ENCODE measurements at regions not wholly inside any gene's neighbourhood (a gene's known extent, or its start where the extent isn't known, plus 50 kb on each side); places are given as distances from the start of the nearest gene placed in this dataset.

DNA sequence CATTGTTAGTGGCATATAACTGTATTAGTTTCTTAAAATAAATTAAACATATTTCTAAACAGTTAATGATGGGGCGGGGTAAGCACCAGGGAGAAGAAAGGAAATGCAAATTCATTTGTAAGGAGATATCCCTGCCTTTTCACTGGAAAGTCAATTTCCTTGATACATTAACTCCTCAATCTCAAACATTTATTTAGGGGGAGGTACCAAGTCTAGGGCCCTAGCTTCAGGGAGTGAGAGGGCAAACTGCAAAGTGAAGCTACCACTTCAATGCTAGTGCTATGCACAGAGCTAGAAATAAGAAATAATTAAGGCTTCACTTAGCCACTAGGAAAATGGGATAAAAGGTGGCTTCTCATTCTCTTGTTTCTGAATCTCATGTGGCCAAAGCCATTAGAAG lies 115.3 kb upstream of the FNDC3A start:
- Histone ChIP-seq H2AFZ (ENCODE audit: low read depth, low read length) (no peak overlapping the region), H2AK5ac (ENCODE audit: low read length, severe bottlenecking) (no peak overlapping the region), H3K27ac (ENCODE audit: low read length, poor library complexity, severe bottlenecking) (no peak overlapping the region), H3K4ac (ENCODE audit: low read depth in 1 of 2, low read length in 2 of 2) (no peak overlapping the region), H3K4me1 (ENCODE audit: control insufficient read depth, insufficient read depth, low read depth, low read length) (no peaks in the 10 kb centered on the region), H4K8ac (ENCODE audit: low read length) (no peak overlapping the region), H2BK15ac (ENCODE audit: low read depth, poor library complexity, severe bottlenecking) (no peak overlapping the region), H3K23ac (ENCODE audit: low read length in 2 of 2) (no peak overlapping the region), H2BK120ac (ENCODE audit: low read depth, low read length) (no peak overlapping the region), H2BK12ac (ENCODE audit: low read length in 2 of 2) (no peak overlapping the region), H3K36me3 (ENCODE audit: control insufficient read depth in 1 of 2, insufficient read depth in 2 of 2, low read depth in 1 of 2, low read length in 2 of 2) (no peaks in the 10 kb centered on the region), H3K9ac (ENCODE audit: low read length) (no peak overlapping the region), H3K27me3 (ENCODE audit: control insufficient read depth in 1 of 2, insufficient read depth in 1 of 2, low read length in 2 of 2) (no peaks in the 10 kb centered on the region), H3K9me3 (ENCODE audit: control insufficient read depth, low read length) (no peaks in the 10 kb centered on the region), H3K4me2 (ENCODE audit: low read length, poor library complexity, severe bottlenecking) (no peak overlapping the region), H3K79me1 (replicated peaks; ENCODE audit: low read length, poor library complexity, severe bottlenecking) (no peaks in the 10 kb centered on the region), H3K4me3 (ENCODE audit: insufficient read depth in 1 of 2, low read depth in 1 of 2, low read length in 2 of 2) (no peak overlapping the region), H4K91ac (ENCODE audit: low read length) (no peak overlapping the region), H2BK5ac (ENCODE audit: low read depth, low read length, poor library complexity, severe bottlenecking) (no peak overlapping the region), H3K14ac (ENCODE audit: low read length in 2 of 2) (no peak overlapping the region), H3K18ac (ENCODE audit: low read depth in 1 of 2, low read length in 2 of 2) (no peak overlapping the region)
- DNase-seq: no peak
- no CpG with 5 or more reads among the region's 1 CpG for WGBS

DNA sequence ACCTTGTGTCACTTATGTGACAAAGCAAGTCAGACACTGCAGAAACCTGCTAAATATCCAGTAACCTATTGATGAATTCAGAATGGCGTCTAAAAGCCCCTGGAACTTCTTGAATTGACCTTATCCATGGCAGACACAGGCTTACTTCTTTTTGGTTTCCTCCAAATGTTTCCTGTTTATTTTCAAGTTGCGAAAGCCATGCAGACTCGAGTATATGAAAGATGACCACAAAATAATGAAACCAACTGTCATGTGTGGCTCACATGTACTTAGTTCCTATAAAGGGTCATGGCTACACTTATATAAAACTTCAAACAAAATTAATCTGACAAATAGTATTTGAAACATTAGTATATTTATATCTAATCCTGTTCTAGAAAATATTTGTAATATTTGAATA lies 113.1 kb upstream of the FNDC3A start:
- Histone ChIP-seq H2AFZ (ENCODE audit: low read depth, low read length) (no peak overlapping the region), H4K91ac (ENCODE audit: low read length) (no peak overlapping the region), H2BK120ac (ENCODE audit: low read depth, low read length) (no peak overlapping the region), H3K14ac (ENCODE audit: low read length in 2 of 2) (no peak overlapping the region), H4K8ac (ENCODE audit: low read length) (no peak overlapping the region), H3K4me3 (ENCODE audit: insufficient read depth in 1 of 2, low read depth in 1 of 2, low read length in 2 of 2) (no peak overlapping the region), H2AK5ac (ENCODE audit: low read length, severe bottlenecking) (no peak overlapping the region), H3K23ac (ENCODE audit: low read length in 2 of 2) (no peak overlapping the region), H3K4me2 (ENCODE audit: low read length, poor library complexity, severe bottlenecking) (no peak overlapping the region), H2BK15ac (ENCODE audit: low read depth, poor library complexity, severe bottlenecking) (no peak overlapping the region), H3K36me3 (ENCODE audit: control insufficient read depth in 1 of 2, insufficient read depth in 2 of 2, low read depth in 1 of 2, low read length in 2 of 2) (no peaks in the 10 kb centered on the region), H2BK5ac (ENCODE audit: low read depth, low read length, poor library complexity, severe bottlenecking) (no peak overlapping the region), H3K79me1 (replicated peaks; ENCODE audit: low read length, poor library complexity, severe bottlenecking) (no peaks in the 10 kb centered on the region), H2BK12ac (ENCODE audit: low read length in 2 of 2) (no peak overlapping the region), H3K27ac (ENCODE audit: low read length, poor library complexity, severe bottlenecking) (no peak overlapping the region), H3K9me3 (ENCODE audit: control insufficient read depth, low read length) (no peaks in the 10 kb centered on the region), H3K18ac (ENCODE audit: low read depth in 1 of 2, low read length in 2 of 2) (no peak overlapping the region), H3K4me1 (ENCODE audit: control insufficient read depth, insufficient read depth, low read depth, low read length) (no peaks in the 10 kb centered on the region), H3K27me3 (ENCODE audit: control insufficient read depth in 1 of 2, insufficient read depth in 1 of 2, low read length in 2 of 2) (no peaks in the 10 kb centered on the region), H3K4ac (ENCODE audit: low read depth in 1 of 2, low read length in 2 of 2) (no peak overlapping the region), H3K9ac (ENCODE audit: low read length) (no peak overlapping the region)
- 54% methylated on average over 1 of the region's 3 CpGs for WGBS
- DNase-seq: peak; percentile 48

GRCh38 chr13:48864100-48864499 lies 111.6 kb upstream of the FNDC3A start:
- no peak overlapping the region for H2BK120ac ChIP-seq (ENCODE audit: low read depth, low read length)
- no peak for DNase-seq

DNA sequence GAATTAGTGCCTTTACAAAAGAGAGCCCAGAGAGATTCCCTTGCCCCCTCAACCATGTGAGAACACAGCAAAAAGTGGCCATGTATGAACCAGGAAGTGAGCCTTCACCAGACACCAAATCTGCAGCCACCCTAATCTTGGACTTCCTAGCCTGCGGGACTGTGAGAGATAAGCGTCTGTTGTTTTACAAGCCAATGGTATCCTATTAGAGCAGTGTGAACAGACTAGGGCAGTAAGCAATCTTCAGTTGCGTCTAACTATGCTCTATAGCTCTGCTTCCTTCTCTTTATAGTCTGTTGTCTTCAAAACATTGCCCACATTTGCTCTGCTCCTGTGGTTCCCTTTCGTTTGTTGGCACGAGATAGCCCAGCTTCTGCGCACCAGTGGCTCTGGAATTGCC lies 109.5 kb upstream of the FNDC3A start:
- H3K36me3 ChIP-seq (ENCODE audit: control insufficient read depth in 1 of 2, insufficient read depth in 2 of 2, low read depth in 1 of 2, low read length in 2 of 2): no peaks in the 10 kb centered on the region
- no peak overlapping the region for H2BK5ac ChIP-seq (ENCODE audit: low read depth, low read length, poor library complexity, severe bottlenecking)
- no peak overlapping the region for H3K27ac ChIP-seq (ENCODE audit: low read length, poor library complexity, severe bottlenecking)
- no peak overlapping the region for H2AK5ac ChIP-seq (ENCODE audit: low read length, severe bottlenecking)
- no peak for DNase-seq
- no peak overlapping the region for H2AFZ ChIP-seq (ENCODE audit: low read depth, low read length)
- H3K18ac ChIP-seq (ENCODE audit: low read depth in 1 of 2, low read length in 2 of 2): no peak overlapping the region
- H3K4me1 ChIP-seq (ENCODE audit: control insufficient read depth, insufficient read depth, low read depth, low read length): no peaks in the 10 kb centered on the region
- no peak overlapping the region for H3K23ac ChIP-seq (ENCODE audit: low read length in 2 of 2)
- no peaks in the 10 kb centered on the region for H3K27me3 ChIP-seq (ENCODE audit: control insufficient read depth in 1 of 2, insufficient read depth in 1 of 2, low read length in 2 of 2)
- H4K8ac ChIP-seq (ENCODE audit: low read length): no peak overlapping the region
- WGBS: 33% methylated on average over 6 of the region's 6 CpGs
- H2BK15ac ChIP-seq (ENCODE audit: low read depth, poor library complexity, severe bottlenecking): no peak overlapping the region
- peaks cover 6% of the 10 kb centered on the region for H3K9me3 ChIP-seq (ENCODE audit: control insufficient read depth, low read length)
- H3K9ac ChIP-seq (ENCODE audit: low read length): no peak overlapping the region
- H2BK120ac ChIP-seq (ENCODE audit: low read depth, low read length): no peak overlapping the region
- H3K14ac ChIP-seq (ENCODE audit: low read length in 2 of 2): no peak overlapping the region
- H3K79me1 ChIP-seq (replicated peaks; ENCODE audit: low read length, poor library complexity, severe bottlenecking): no peaks in the 10 kb centered on the region
- H3K4me2 ChIP-seq (ENCODE audit: low read length, poor library complexity, severe bottlenecking): no peak overlapping the region
- H3K4ac ChIP-seq (ENCODE audit: low read depth in 1 of 2, low read length in 2 of 2): no peak overlapping the region
- no peak overlapping the region for H2BK12ac ChIP-seq (ENCODE audit: low read length in 2 of 2)
- no peak overlapping the region for H4K91ac ChIP-seq (ENCODE audit: low read length)
- H3K4me3 ChIP-seq (ENCODE audit: insufficient read depth in 1 of 2, low read depth in 1 of 2, low read length in 2 of 2): no peak overlapping the region

More at GRCh38 chr13:48864100-48864499, 111.6 kb upstream of the FNDC3A start:
- no peak overlapping the region for H2AFZ ChIP-seq (ENCODE audit: low read depth, low read length)
- H3K27ac ChIP-seq (ENCODE audit: low read length, poor library complexity, severe bottlenecking): no peak overlapping the region
- no peak overlapping the region for H3K4ac ChIP-seq (ENCODE audit: low read depth in 1 of 2, low read length in 2 of 2)
- H3K14ac ChIP-seq (ENCODE audit: low read length in 2 of 2): no peak overlapping the region
- H3K9ac ChIP-seq (ENCODE audit: low read length): no peak overlapping the region
- H2BK12ac ChIP-seq (ENCODE audit: low read length in 2 of 2): no peak overlapping the region
- H2BK5ac ChIP-seq (ENCODE audit: low read depth, low read length, poor library complexity, severe bottlenecking): no peak overlapping the region
- no peak overlapping the region for H4K91ac ChIP-seq (ENCODE audit: low read length)
- no peak overlapping the region for H3K18ac ChIP-seq (ENCODE audit: low read depth in 1 of 2, low read length in 2 of 2)
- no peak overlapping the region for H3K4me3 ChIP-seq (ENCODE audit: insufficient read depth in 1 of 2, low read depth in 1 of 2, low read length in 2 of 2)
- no peak overlapping the region for H4K8ac ChIP-seq (ENCODE audit: low read length)
- H3K9me3 ChIP-seq (ENCODE audit: control insufficient read depth, low read length): peaks cover 6% of the 10 kb centered on the region
- no peak overlapping the region for H3K4me2 ChIP-seq (ENCODE audit: low read length, poor library complexity, severe bottlenecking)
- no peaks in the 10 kb centered on the region for H3K27me3 ChIP-seq (ENCODE audit: control insufficient read depth in 1 of 2, insufficient read depth in 1 of 2, low read length in 2 of 2)
- no peak overlapping the region for H2BK15ac ChIP-seq (ENCODE audit: low read depth, poor library complexity, severe bottlenecking)
- H3K36me3 ChIP-seq (ENCODE audit: control insufficient read depth in 1 of 2, insufficient read depth in 2 of 2, low read depth in 1 of 2, low read length in 2 of 2): no peaks in the 10 kb centered on the region
- H3K23ac ChIP-seq (ENCODE audit: low read length in 2 of 2): no peak overlapping the region
- H2AK5ac ChIP-seq (ENCODE audit: low read length, severe bottlenecking): no peak overlapping the region
- H3K79me1 ChIP-seq (replicated peaks; ENCODE audit: low read length, poor library complexity, severe bottlenecking): no peaks in the 10 kb centered on the region
- H3K4me1 ChIP-seq (ENCODE audit: control insufficient read depth, insufficient read depth, low read depth, low read length): no peaks in the 10 kb centered on the region
